AG04449 (cell line): ENCODE measurements at regions not wholly inside any gene's neighbourhood (a gene's known extent, or its start where the extent isn't known, plus 50 kb on each side); places are given as distances from the start of the nearest gene placed in this dataset.
"Not testable (repeated sequence)": the region's sequence is repeated elsewhere in the genome, so short reads cannot be mapped to it uniquely, and the experiment has no call there.

Experiments
- CTCF ChIA-PET: fragments of 350-600 bp; formaldehyde crosslinking; extraction: SDS; loops from one replicate; lab custom pipeline; 2021; ENCODE audit warnings: antibody characterized with exemption; lab: Yijun Ruan, JAX
- POLR2A ChIA-PET: fragments of 400-600, 350-600 bp; formaldehyde crosslinking; extraction: SDS; loops from one replicate; lab custom pipeline; 2020; ENCODE audit warnings: antibody characterized with exemption, inconsistent platforms; lab: Yijun Ruan, JAX
- DNase-seq: peaks from one replicate; pipeline ENCODE4 v3.0.0-alpha.2; 2010; ENCODE audit warnings: low read depth, low spot score
- H3K4me3 ChIP-seq: 2 replicates; pipeline ENCODE4 v1.5.1; 2011; ENCODE audit warnings: low read depth, mild to moderate bottlenecking, control low read depth, low read length
- CTCF ChIP-seq: IDR thresholded peaks from one replicate; pipeline ENCODE4 v1.5.1; 2011; ENCODE audit warnings: mild to moderate bottlenecking, moderate library complexity, low read length, control low read depth, inconsistent platforms; ENCODE audit not compliant: insufficient read depth; ENCODE audit errors: missing control alignments

- CTCF ChIA-PET = interaction anchor here (2.0 kb wide), 1 partner anchor 10 kb away, joined by 4 read pairs; no protein-coding TSS in a partner anchor
- DNase-seq = no peak
- no peak for TF ChIP-seq CTCF
- no peak overlapping the region for H3K4me3 ChIP-seq
- POLR2A ChIA-PET = no interaction called here
Measured at GRCh38 chr12:75739912-75740311, 228.5 kb upstream of the KRR1 start.

GRCh38 chr12:75739098-75739497 lies 227.7 kb upstream of the KRR1 start:
- ChIA-PET CTCF (interaction anchor here (2.0 kb wide), 1 partner anchor 11 kb away, joined by 4 read pairs; no protein-coding TSS in a partner anchor), POLR2A (interaction anchor here (1.5 kb wide), 1 partner anchor 293 kb away, joined by 3 read pairs; the partner anchor contains the start of gene PHLDA1)
- H3K4me3 ChIP-seq, DNase-seq: not testable (repeated sequence)

GRCh38 chr12:75738486-75738885 lies 227.1 kb upstream of the KRR1 start:
- no peak for TF ChIP-seq CTCF
- POLR2A ChIA-PET = interaction anchor here (1.5 kb wide), 1 partner anchor 293 kb away, joined by 3 read pairs; the partner anchor contains the start of gene PHLDA1
- CTCF ChIA-PET = interaction anchor here (1.0 kb wide), 1 partner anchor 13 kb away, joined by 3 read pairs; no protein-coding TSS in a partner anchor
- H3K4me3 ChIP-seq = no peak overlapping the region
- no peak for DNase-seq

- POLR2A ChIA-PET = no interaction called here
- TF ChIP-seq CTCF = no peak
- no peak for DNase-seq
- H3K4me3 ChIP-seq = no peak overlapping the region
- CTCF ChIA-PET = no interaction called here
Measured at GRCh38 chr12:75735853-75736252, 224.4 kb upstream of the KRR1 start.

GRCh38 chr12:75728826-75729225 lies 217.4 kb upstream of the KRR1 start:
- H3K4me3 ChIP-seq = no peak overlapping the region
- TF ChIP-seq CTCF = no peak
- CTCF ChIA-PET = interaction anchor here (1.5 kb wide), 1 partner anchor 22 kb away, joined by 3 read pairs; no protein-coding TSS in a partner anchor
- POLR2A ChIA-PET = no interaction called here
- no peak for DNase-seq

GRCh38 chr12:75727577-75727976 lies 216.2 kb upstream of the KRR1 start:
- DNase-seq = no peak
- ChIA-PET POLR2A (no interaction called here), CTCF (no interaction called here)
- no peak overlapping the region for H3K4me3 ChIP-seq
- no peak for TF ChIP-seq CTCF
